IPS DF 4.7 (cell line): ENCODE measurements at regions not wholly inside any gene's neighbourhood (a gene's known extent, or its start where the extent isn't known, plus 50 kb on each side); places are given as distances from the start of the nearest gene placed in this dataset.
"Not testable (repeated sequence)": the region's sequence is repeated elsewhere in the genome, so short reads cannot be mapped to it uniquely, and the experiment has no call there.

Source experiments
- DNase-seq: peaks from one replicate; pipeline ENCODE4 v3.0.0-alpha.2; 2013; ENCODE audit warnings: low spot score; ENCODE audit errors: extremely low read depth

DNA sequence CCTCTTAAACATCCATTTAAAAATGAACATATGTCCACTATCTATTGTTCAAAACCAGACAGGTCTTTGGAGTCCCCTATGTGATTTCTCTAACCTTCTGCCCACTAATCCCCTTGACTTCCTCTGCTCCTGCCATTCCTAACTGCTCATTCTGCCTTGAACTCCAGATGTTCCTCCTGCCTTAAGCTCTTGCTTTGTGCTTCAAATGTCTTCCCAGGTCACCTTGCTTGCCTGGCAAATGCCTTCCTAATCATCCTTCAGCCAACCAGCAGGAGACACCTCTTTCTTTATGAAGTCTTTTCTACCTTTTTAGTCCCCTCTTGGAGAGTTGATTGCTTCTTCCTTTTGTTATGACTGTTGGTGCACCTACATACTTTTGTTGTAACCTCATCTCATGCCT lies 1043.0 kb upstream of the CHAC2 start:
- DNase-seq: no peak

DNA sequence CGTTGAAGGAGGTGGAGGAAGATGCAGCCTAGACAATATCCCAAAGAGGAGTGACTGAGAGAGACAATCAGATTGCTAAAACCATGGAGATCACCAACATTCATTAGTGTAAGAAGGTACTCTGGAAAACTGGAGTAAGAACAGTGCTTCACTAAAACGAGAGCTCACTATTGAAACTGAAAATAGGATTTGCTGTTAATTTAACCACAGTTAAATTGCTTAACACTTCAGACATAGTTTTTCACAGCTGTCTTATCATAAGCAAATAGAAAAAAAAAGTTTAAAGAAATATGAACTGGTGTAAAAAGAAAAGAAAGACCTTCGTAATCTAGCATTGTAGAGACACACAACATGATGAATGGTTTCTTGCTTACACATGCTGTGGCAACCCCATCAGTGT lies 1049.8 kb upstream of the CHAC2 start:
- DNase-seq: no peak

DNA sequence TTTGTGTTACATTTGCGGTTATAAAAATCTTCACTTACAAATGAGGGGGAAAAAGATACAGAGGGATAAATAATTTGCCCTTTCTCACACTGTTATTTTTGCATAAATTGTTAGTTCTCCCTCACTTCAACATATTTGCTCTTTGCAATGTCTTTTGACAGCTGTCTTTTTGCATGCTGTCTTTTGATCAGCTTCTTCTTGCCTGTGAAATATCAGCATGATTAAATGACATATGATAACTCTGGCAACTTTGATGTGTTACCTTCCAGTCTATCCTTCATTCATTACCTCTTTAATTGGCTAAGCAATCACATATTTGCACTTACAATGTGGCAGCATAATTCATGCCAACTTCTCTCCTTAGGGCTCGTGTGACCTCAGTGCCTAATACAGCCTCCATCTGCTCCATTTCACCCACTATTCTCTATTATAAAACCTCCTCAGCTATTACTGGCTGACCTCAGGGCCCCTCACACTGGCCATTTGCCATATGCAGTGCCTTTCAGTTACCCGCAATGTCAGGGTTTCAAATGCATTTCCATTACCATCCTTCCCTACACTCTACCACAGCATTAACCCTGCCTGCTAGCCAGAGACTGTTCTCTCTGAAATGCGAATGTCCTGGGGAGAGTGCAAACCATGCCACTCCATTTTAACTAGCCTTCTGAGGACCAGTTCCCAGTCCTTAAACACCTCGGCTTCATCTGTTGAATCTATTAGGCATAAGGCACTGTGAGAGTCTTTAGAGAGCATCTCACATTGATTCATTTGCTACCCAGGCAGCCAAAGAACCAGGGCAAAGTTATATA lies 1056.6 kb upstream of the CHAC2 start:
- DNase-seq: no peak

DNA sequence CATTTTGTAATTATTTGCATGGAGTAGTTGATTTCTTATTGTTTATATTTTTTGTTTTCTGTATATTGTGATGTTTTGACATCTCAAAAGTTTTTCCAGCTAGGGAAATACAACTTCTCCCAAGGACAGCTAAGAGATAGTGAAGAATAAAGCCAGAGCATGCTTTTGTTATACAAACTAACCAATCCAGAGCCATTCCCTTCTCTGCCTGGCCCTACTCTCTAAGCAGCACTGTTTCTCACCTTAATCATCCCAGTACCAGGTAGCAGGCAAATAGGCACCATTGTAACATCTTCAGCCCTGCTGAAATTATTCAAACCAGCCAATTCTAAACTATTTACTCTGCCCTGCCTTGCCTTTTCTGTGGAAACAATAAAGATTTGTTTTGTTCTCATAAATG lies 1063.4 kb upstream of the CHAC2 start:
- no peak for DNase-seq

DNA sequence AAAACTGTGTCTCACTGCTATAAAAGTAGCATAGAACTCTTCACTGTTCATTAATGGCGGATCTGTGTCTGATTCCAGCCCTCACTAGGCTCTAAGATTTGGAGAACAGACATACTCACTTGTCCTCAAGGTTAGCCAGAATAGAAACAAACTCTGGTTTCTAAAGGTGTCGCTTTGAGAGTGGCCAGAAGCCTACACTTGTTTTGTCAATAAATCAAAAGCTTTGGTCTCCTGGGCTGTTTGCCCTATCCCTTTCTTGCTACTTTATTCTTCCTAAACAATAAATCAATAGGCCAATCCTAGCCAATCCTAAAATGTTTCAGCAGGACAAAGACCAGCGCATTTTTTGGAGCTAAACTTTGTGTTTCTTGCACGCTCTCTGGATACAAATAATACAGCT lies 1064.6 kb upstream of the CHAC2 start:
- DNase-seq: no peak

DNA sequence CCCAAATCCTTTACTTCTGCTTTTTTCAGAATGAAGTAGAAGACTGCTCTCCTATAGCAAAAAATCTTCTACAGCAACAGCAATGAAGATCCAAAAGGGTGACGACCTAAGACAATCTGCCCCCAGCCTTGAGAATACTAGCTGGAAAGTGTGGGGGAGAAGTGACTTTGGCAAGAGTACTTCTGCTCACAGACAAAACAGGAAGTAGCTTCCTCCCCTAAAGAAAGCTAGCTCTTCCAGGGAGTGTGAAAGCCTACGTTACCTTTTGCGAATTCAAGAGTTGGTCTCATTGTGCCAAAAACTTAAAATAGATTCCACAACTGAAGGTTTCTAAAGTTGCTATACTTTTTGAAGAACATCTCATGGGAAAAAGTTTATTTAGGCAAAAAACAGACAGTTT lies 1069.2 kb upstream of the CHAC2 start:
- DNase-seq: no peak

DNA sequence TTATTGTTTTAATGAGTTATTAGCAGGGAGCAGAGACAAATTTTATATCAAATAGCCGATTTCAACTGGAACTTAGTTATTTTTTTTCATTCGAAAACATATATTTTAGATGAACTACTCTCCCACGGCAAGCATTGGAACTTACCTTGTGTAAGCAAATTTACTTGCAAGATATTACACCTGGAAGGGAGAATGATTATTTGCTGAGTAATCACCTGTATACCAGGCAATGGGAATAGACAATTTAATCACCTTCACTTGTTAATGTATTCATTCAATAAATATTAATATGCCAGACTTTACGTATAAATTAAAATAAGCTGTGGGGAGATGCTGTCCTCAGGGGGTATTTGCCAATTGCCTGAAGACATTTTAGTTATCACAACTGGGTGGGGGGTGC lies 1069.9 kb upstream of the CHAC2 start:
- DNase-seq: no peak

DNA sequence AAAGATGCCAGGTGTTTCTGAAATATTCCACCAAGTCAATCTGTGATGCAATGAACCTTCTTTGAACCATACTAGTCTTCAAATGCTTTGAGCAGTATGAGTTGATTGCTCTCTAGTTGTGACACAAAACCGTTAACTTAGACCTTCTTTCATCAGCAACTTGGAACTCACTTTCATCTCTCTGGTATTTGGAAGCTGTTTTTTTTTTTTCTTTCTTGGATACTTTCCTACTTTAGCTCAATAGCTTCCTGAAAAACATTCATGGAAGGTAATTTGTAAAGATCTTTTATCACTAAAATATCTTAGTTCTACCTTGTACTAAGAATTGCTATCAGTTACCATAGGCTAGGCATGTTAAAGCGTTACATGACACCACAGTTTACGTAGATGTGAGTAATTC lies 1071.9 kb upstream of the CHAC2 start:
- no peak for DNase-seq

DNA sequence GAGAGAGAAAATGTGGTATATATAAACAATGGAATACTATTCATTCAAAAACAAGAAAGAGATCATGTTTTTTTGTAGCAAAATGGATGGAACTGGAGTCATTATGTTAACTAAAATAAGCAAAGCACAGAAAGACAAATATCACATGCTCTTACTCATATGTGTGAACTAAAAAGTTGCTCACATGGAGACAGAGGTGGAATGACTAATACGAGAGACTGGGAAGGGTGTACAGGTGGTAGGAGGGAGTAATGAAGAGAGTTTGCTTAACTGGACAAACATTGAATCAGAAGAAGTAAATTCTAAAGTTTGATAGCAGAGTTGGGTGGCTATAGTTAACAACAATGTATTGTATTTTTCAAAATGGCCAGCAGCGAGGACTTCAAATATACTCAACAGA lies 1080.7 kb upstream of the CHAC2 start:
- no peak for DNase-seq

DNA sequence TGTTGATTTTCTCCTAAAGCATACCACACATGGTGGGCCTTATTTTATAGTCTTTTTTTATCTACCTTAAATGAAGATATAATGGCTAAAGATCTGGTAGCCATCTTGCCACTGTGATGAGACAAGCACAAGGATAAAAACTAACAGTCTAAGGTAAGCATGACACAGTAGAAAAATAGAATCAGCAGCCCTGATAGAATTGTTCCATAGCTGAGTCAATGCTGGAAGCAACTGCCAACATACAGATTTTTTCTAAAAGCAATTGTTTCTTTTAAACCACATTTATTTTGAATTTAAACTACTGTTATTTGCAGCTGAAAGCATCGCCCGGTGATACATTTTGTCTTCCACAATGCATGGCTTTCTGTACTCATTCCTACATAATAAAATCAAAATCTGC lies 1091.5 kb upstream of the CHAC2 start:
- DNase-seq: no peak

DNA sequence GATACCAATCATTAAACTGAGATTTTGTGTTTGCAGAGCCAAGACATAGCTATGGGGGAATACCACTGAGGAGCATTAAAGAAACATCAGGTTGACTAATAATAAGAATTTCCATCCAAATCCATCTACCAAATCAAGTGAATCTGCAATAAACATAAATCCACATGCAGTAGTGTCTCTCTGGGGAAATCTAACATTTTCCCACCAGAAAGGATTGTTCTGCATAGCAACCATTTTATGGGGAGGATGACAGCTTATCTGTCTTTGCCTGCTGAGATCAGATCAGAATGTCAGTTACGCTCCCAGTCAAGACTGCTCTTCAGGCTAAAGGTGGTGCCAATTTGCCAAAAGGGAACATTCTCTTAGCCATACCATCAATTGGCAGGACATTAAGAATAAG lies 1098.9 kb upstream of the CHAC2 start:
- DNase-seq: no peak

DNA sequence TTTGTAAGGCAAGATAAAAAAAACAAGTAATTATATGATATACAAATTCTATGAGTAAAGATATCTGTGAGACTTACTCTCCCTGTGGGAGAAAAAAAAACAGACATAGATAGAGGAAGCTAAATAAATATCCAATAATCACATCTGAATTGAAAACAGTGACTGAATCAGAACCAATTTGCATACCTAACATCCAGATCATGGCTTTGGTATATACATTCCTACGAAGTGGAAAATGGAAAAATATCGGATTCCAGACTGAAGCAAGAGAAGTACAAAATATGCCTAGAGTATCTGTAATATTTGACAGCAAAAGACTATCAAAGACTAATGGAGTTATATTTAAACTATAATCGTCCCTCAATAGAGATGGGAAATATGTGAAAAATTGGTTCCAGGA lies 1108.1 kb upstream of the CHAC2 start:
- DNase-seq: no peak

DNA sequence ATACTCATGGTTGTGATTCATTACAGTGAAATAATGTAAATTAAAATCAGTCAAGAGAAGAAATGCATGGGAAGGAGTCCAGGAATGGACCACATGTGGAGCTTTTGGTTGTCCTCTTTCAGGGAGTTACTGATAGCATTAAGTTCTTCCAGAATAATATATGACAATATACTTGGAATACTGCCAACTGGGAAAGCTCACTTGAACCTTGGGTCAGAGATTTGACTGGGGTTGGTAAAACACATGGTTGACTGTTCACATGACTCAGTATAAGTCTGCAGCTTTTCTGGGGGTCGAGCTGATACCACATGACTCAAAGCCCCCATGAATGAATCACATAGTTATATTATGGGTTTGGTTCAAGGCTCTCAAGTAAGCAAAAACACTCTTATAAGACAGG lies 1109.0 kb upstream of the CHAC2 start:
- DNase-seq: no peak

DNA sequence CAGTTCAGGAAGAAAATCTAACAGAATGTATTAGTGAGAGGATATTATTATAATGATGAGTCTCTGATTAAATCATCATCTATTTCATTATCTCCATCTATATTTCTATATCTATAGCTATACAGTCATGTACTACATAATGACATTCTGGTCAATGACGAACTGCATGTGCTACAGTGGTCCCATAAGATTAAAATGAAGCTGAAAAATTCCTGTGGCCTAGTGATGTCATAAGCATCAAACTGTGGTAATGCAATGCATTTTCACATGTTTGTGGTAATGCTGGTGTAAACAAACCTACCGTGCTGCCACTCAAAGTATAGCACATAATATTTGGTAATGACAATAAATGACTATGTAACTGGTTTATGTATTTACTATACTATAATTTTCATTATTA lies 1127.9 kb upstream of the CHAC2 start:
- no peak for DNase-seq

DNA sequence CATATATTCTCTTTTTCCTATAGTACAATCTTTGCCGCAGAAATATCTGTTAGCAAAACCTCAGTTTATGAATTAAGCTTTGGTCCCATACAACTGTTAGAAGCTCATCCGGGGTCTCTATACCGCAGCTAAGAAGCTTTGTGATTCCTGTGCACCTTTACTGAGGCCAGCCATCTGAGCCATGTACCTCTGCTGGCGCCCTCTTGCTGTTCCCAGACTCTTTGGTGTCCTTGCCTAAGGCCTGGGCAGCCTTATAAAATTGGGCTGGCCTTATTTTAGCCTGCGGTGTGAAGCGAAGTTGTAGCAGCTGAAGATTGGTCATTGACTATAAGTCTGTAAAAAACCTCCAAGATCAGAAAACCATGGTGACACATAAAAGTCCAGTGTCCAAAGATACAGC lies 1135.1 kb upstream of the CHAC2 start:
- no peak for DNase-seq

DNA sequence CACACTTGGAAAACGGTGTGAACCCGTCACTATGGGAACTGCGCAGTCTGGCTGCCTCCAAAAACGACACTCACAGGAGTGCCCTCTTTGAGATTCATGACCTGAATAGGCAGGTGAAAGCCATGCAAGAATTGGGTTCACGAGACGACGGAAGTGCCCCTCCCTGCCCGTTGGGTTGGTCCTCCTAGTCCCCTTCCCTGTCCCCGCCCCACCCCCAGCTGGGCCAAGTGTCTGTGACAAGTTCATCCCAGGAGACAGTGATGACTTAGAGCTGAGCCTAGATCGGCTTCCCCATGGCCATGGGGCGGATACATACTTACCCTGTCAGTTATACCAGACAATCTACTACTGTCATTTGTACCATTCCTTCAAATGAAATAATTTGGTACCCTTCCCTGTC lies 1137.7 kb upstream of the CHAC2 start:
- no peak for DNase-seq

DNA sequence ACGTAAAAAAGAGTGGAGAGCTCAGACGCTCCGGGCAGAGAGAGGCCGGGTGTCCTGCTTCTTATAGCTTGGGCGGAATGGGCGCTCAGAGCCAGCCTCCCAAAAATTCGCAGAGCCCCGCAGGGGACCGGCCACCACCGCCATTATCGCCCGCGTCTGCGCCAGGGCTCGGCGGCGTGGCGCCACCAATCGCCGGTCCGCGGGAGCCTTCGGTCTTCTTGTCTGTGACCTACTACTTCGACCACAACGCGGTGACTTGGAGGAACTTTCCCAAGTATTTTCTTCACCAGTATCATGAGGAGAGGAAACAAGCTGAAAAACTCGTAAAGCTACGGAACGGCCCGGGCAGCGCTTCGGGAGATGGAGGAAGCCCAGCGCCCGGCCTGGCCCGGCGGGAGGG lies 1138.1 kb upstream of the CHAC2 start:
- no peak for DNase-seq

DNA sequence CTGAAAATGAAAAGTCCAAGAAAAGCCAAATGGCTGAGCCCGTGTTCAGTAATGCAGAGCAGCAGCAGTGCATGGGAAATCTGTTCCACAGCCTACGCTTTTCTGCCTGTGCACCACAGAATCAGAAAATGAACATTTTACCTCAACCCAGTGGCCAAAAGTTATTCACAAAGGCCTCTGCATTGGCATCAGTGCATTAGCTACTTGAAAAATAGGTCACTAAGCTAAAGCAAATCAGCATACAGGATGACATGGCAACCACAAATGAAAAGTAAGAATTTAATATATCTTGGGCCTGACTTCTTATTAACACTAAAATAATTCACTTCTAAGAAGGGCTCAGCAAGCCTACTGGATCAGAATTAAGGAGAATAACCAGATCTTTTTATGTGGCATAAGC lies 1145.3 kb upstream of the CHAC2 start:
- no peak for DNase-seq

DNA sequence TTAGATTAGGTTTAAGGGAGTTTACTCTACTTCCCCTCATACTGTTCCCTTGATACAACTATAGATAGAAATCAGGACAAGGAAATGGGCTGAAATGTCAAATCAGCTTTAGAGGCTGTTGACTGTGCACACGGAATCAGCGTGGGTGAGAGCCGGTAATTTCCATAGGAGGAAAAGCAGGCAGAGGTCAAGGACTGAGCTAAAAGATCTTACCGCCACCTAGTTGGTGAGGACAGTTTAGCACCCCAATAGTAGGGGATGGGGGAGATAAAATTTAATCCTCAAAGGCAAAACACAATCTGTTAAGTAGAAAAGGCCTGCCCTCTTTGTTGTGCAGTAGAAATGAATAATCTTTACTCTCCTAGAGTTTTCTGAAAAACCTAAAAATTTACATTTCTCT lies 1154.5 kb upstream of the CHAC2 start:
- peak; percentile 19 for DNase-seq

DNA sequence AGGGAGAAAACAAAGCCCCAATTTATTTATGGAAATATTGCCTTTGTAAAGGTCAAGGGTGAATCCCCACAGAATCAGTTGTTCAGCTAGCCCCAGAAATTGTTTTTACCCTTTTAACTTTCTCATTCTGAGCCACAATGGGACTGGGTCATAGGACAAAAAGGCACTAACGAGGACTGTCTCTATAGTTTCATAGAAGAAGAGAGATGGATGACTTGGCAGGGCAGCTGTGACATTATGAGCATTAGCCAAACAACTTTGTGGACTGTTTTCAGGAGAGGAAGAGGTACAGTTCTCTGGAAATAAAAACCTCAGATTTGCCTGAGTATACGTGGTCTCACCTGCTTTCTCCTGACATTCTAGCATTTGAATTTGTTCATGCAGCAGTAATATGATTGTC lies 1155.8 kb upstream of the CHAC2 start:
- DNase-seq: no peak

DNA sequence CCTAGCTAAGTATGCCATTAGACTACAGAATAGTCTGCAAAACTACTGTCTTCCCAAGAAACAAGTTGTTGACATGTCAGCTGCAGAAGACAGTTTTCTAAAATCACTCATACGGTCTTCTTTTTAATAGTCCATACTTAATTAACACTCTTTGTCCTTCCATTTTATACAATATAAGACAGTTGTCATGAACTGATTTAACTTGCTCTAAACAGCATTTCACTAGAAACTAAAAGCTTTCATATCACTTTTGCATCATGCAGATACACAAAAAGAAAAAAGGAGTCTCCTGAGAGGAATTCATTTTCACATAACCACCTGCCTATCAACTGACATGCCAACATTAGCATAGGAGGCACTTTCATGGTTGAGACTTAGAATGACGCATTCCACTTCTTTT lies 1159.6 kb upstream of the CHAC2 start:
- DNase-seq: no peak

DNA sequence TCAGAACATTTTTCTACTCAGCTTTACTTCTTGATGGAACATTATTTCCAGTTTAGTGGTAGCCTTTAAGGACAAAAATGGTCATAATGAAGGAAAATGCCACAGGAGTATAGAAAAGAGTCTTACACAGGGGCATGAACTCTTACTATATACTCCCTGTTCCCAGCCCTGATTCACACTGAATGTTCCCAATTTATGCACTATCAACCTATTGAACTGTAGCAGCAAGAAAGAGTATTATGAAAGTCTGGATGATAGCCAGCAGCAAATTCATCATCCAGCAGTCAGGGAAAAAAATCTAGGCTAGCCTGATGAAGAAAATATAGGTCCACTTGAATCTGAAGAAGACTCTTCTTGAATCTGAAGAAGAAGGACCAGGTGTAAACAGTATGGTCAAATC lies 1170.3 kb upstream of the CHAC2 start:
- no peak for DNase-seq

DNA sequence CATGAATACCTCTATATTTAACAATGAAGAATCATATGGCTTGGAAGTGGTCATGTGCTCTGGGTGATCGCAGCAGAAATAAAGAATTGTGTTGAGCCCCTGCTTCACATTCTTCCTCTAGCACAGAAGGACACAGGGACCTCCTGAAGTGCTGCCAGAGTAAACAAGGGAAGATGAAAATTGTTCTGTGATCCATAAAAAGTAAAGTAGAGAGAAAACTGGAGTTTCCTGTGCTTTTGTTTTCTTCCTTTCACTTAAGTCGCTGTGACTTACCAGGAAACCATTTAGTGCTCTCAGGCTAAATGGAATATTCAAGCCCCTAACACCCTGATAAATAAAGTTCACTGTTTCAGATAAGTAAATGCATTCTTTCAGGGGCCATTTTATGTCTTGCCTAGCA lies 1173.6 kb upstream of the CHAC2 start:
- DNase-seq: no peak

DNA sequence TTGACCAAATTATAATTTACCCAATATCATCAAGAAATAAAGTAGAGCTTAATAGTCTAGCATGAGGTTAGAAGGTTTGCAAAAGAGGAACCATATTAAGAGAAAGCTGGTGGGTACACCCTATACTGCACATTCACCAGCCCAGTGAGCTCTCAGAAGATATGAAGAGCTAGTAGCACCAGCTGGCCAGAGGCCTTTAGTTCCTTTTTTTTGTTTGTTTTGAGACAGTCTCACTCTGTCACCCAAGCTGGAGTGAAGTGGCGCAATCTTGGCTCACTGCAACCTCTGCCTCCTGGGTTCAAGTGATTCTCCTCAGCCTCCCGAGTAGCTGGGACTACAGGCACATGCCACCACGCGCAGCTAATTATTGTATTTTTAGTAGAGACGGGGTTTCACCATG lies 1183.5 kb upstream of the CHAC2 start:
- not testable (repeated sequence) for DNase-seq
